ENCODE measurements at regions not wholly inside any gene's neighbourhood (a gene's known extent, or its start where the extent isn't known, plus 50 kb on each side); places are given as distances from the start of the nearest gene placed in this dataset.
A peak's percentile ranks its signal among the peaks of the same experiment; 100 is the strongest.

GRCh38 chr13:99883805-99884204 is 87.8 kb downstream of the ZIC5 start:
- Histone ChIP-seq H3K36me3 (replicated peaks in 1 of 2; ENCODE audit: control insufficient read depth in 1 of 2, insufficient read depth in 2 of 2, low read length in 2 of 2) (no peaks in the 10 kb centered on the region), H3K27me3 (ENCODE audit: control insufficient read depth in 1 of 2, insufficient read depth in 2 of 2, low read length in 2 of 2) (peaks cover 0 to 2% of the 10 kb centered on the region in 2 experiments; a peak in 1 of 5 replicates), H4K20me1 (ENCODE audit: insufficient read depth, low read length) (no peaks in the 10 kb centered on the region), H3K9me3 (ENCODE audit: low read length) (no peaks in the 10 kb centered on the region), H3K4me3 (replicated peaks in 1 of 3; ENCODE audit: insufficient read depth in 1 of 3, low read depth in 2 of 3, low read length in 3 of 3) (no peak overlapping the region), H3K27ac (ENCODE audit: extremely low read length, insufficient read depth, low read length) (no peak overlapping the region), H3K9ac (ENCODE audit: insufficient read depth, low read depth, low read length) (no peak overlapping the region), H3K4me1 (ENCODE audit: insufficient read depth, low read length) (peaks cover 15% of the 10 kb centered on the region), H3K79me2 (ENCODE audit: insufficient read depth, low read length) (no peaks in the 10 kb centered on the region), H3K4me2 (ENCODE audit: low read depth, low read length) (no peak overlapping the region), H2AFZ (ENCODE audit: low read length) (no peak overlapping the region)
- ATAC-seq (peak; percentile 36; the same call in 2 of the 3 replicates), DNase-seq (ENCODE audit: low spot score) (no peak), FAIRE-seq (no peak)
- intact Hi-C loops (cut with micrococcal nuclease; ENCODE audit: unreplicated experiment) (no loop called here), in situ Hi-C loops (cut with HindIII; ENCODE audit: extremely low pct_ligation_motif_present, low pct_unique_long_range_greater_than_20kb) (no loop called here)
- no TSS peak for BruUV-seq (replicated peaks)
- 75% methylated on average over 2 of the region's 2 CpGs for WGBS (ENCODE audit: low lambda C conversion rate)
- ChIA-PET POLR2A (no interaction called here), CTCF (ENCODE audit: low intra/inter-chr PET ratio, low total read pairs) (no interaction called here)
- no peak for TF ChIP-seq ZFP36 (IDR thresholded peaks at IDR 0.05; ENCODE audit: borderline replicate concordance, low read depth, low read length, partially characterized antibody)
- TF ChIP-seq STAT5B (CRISPR knock-in tag; IDR thresholded peaks at IDR 0.05): no peak
- no peak for TF ChIP-seq MLLT10 (CRISPR knock-in tag; IDR thresholded peaks at IDR 0.05)
- no peak for TF ChIP-seq ETS1 (CRISPR knock-in tag; IDR thresholded peaks at IDR 0.05)
- TF ChIP-seq HINFP (CRISPR knock-in tag; IDR thresholded peaks at IDR 0.05; ENCODE audit: low read depth): no peak
- TF ChIP-seq SKI (IDR thresholded peaks at IDR 0.05; ENCODE audit: partially characterized antibody): no peak
- TF ChIP-seq RARA (CRISPR knock-in tag; IDR thresholded peaks at IDR 0.05): no peak
- no peak for TF ChIP-seq CTCF (CRISPR knock-in tag; IDR thresholded peaks at IDR 0.05)
- TF ChIP-seq PRDM10 (CRISPR knock-in tag; IDR thresholded peaks at IDR 0.05; ENCODE audit: low read depth): no peak
- no peak for TF ChIP-seq GTF2F1 (IDR thresholded peaks at IDR 0.05; ENCODE audit: low read length)
- TF ChIP-seq SRSF4 (IDR thresholded peaks at IDR 0.05; ENCODE audit: low read depth, low read length, poor library complexity, severe bottlenecking): no peak
- no peak for TF ChIP-seq MEF2D (CRISPR knock-in tag; IDR thresholded peaks at IDR 0.05)
- TF ChIP-seq ZNF225 (CRISPR knock-in tag; IDR thresholded peaks at IDR 0.05): no peak
- no peak for TF ChIP-seq ZNF589 (CRISPR knock-in tag; conservative IDR thresholded peaks at IDR 0.05)
- TF ChIP-seq TCF12 (IDR thresholded peaks at IDR 0.05): no peak
- no peak for TF ChIP-seq TCF12 (CRISPR knock-in tag; IDR thresholded peaks at IDR 0.05)
- no peak for TF ChIP-seq NCOA2 (CRISPR knock-in tag; IDR thresholded peaks at IDR 0.05)
- no peak for TF ChIP-seq DR1 (CRISPR knock-in tag; IDR thresholded peaks at IDR 0.05)
